C4-2B (cell line): ENCODE measurements at regions not wholly inside any gene's neighbourhood (a gene's known extent, or its start where the extent isn't known, plus 50 kb on each side); places are given as distances from the start of the nearest gene placed in this dataset.

Experiments
- H3K27ac ChIP-seq: fragments of 450-650 bp; 2 replicates; pipeline ENCODE4 v1.5.1; 2017
- CTCF ChIP-seq: fragments of 450-650 bp; conservative IDR thresholded peaks from 2 replicates; pipeline ENCODE4 v1.5.1; 2017; ENCODE audit warnings: mild to moderate bottlenecking
- ZFX ChIP-seq: fragments of 450-650 bp; IDR thresholded peaks from 2 replicates; pipeline ENCODE4 v1.6.1; 2017

- TF ChIP-seq CTCF (no peak), ZFX (no peak)
- H3K27ac ChIP-seq: no peak overlapping the region
Measured at GRCh38 chr3:127033171-127033570, 50.3 kb downstream of the PLXNA1 start.

- H3K27ac ChIP-seq: no peak overlapping the region
- no peak for TF ChIP-seq CTCF
- TF ChIP-seq ZFX: no peak
Measured at GRCh38 chr3:127033786-127034185, 50.9 kb downstream of the PLXNA1 start.

- no peak overlapping the region for H3K27ac ChIP-seq
- TF ChIP-seq ZFX (no peak), CTCF (no peak)
Measured at GRCh38 chr3:127034195-127034989, 51.5 kb downstream of the PLXNA1 start.

- no peak overlapping the region for H3K27ac ChIP-seq
- TF ChIP-seq ZFX (no peak), CTCF (no peak)
Measured at GRCh38 chr3:127034990-127035652, 52.2 kb downstream of the PLXNA1 start.

- no peak overlapping the region for H3K27ac ChIP-seq
- TF ChIP-seq CTCF: no peak
Measured at GRCh38 chr3:127035677-127036076, 52.8 kb downstream of the PLXNA1 start.

GRCh38 chr3:127036209-127037020 lies 53.5 kb downstream of the PLXNA1 start:
- TF ChIP-seq ZFX (no peak), CTCF (no peak)
- H3K27ac ChIP-seq: no peak overlapping the region

- H3K27ac ChIP-seq: no peak overlapping the region
- TF ChIP-seq ZFX (no peak), CTCF (no peak)
Measured at GRCh38 chr3:127037021-127037400, 54.1 kb downstream of the PLXNA1 start.
